ENCODE measurements at regions not wholly inside any gene's neighbourhood (a gene's known extent, or its start where the extent isn't known, plus 50 kb on each side); places are given as distances from the start of the nearest gene placed in this dataset.

- TF ChIP-seq POLR2A (IDR thresholded peaks at IDR 0.05; ENCODE audit: low read length) (no peak), GATA1 (IDR thresholded peaks at IDR 0.05; ENCODE audit: low read depth, low read length) (no peak)
- DNase-seq: no peak
Observed at GRCh38 chr4:3715855-3716630, 50.1 kb upstream of the ADRA2C start.

- TF ChIP-seq POLR2A (IDR thresholded peaks at IDR 0.05; ENCODE audit: low read length) (no peak), GATA1 (IDR thresholded peaks at IDR 0.05; ENCODE audit: low read depth, low read length) (no peak)
- DNase-seq: no peak
Observed at GRCh38 chr4:3715061-3715854, 50.9 kb upstream of the ADRA2C start.

DNA sequence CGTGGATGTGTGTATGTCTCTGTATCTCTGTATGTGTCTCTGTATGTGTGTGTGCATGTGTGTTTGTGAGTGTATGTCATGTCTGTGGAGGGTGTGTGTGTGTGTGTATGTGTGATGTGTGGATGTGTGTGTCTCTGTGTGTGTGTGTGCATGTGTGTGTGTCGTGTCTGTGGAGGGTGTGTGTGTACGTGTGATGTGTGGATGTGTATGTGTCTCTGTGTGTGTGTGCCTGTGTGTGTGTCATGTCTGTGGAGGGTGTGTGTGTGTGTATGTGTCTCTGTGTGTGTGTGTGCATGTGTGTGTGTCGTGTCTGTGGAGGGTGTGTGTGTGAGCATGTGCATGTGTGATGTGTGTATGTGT is 51.6 kb upstream of the ADRA2C start:
- TF ChIP-seq GATA1 (IDR thresholded peaks at IDR 0.05; ENCODE audit: low read depth, low read length): no peak
- TF ChIP-seq POLR2A (IDR thresholded peaks at IDR 0.05; ENCODE audit: low read length): no peak
- DNase-seq: no peak

GRCh38 chr4:3713817-3714641 is 52.2 kb upstream of the ADRA2C start:
- no peak for DNase-seq
- TF ChIP-seq POLR2A (IDR thresholded peaks at IDR 0.05; ENCODE audit: low read length) (no peak), GATA1 (IDR thresholded peaks at IDR 0.05; ENCODE audit: low read depth, low read length) (no peak)

DNA sequence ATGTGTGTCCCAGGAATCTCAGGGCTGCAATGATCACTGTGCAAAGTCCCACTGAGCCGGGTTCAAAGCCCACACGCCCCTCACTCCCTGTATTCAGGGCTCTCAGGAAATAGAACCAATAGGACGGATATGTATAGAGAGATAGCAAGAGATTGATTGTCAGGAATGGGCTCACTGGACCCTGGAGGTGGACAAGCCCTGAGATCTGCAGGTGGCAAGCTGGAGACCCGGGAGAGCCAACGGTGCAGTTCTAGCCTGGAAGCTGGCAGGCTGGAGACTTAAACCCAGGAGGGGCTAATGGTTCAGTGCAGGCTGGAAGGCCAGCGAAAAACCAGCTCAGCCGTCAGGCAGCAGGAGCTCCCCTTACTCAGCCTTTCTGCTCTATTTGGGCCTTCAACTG is 52.8 kb upstream of the ADRA2C start:
- no peak for DNase-seq
- TF ChIP-seq POLR2A (IDR thresholded peaks at IDR 0.05; ENCODE audit: low read length) (no peak), GATA1 (IDR thresholded peaks at IDR 0.05; ENCODE audit: low read depth, low read length) (no peak)

DNA sequence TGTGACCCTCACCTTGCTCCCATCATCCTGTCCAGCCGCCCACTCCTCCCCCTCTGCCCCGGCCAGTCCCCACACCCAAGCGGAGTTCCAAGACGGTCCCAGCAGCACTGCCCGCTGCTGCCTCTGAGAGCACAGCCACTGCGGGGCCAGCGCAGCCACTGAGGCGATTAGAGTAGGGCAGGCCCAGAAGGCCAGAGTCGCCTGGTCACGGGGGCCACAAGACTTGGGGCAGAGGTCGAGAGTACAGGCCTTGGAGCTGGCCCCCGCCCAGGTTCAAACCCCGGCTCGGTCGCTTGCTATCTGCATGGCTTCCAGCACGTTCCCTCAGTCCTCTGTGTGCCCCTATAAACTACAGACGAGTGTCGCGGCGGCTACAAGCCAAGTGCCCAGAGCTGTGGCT is 53.2 kb upstream of the ADRA2C start:
- DNase-seq: no peak
- no peak for TF ChIP-seq GATA1 (IDR thresholded peaks at IDR 0.05; ENCODE audit: low read depth, low read length)
- TF ChIP-seq POLR2A (IDR thresholded peaks at IDR 0.05; ENCODE audit: low read length): no peak

- TF ChIP-seq POLR2A (IDR thresholded peaks at IDR 0.05; ENCODE audit: low read length) (no peak), GATA1 (IDR thresholded peaks at IDR 0.05; ENCODE audit: low read depth, low read length) (no peak)
- no peak for DNase-seq
Observed at GRCh38 chr4:3712112-3712805, 53.9 kb upstream of the ADRA2C start.

DNA sequence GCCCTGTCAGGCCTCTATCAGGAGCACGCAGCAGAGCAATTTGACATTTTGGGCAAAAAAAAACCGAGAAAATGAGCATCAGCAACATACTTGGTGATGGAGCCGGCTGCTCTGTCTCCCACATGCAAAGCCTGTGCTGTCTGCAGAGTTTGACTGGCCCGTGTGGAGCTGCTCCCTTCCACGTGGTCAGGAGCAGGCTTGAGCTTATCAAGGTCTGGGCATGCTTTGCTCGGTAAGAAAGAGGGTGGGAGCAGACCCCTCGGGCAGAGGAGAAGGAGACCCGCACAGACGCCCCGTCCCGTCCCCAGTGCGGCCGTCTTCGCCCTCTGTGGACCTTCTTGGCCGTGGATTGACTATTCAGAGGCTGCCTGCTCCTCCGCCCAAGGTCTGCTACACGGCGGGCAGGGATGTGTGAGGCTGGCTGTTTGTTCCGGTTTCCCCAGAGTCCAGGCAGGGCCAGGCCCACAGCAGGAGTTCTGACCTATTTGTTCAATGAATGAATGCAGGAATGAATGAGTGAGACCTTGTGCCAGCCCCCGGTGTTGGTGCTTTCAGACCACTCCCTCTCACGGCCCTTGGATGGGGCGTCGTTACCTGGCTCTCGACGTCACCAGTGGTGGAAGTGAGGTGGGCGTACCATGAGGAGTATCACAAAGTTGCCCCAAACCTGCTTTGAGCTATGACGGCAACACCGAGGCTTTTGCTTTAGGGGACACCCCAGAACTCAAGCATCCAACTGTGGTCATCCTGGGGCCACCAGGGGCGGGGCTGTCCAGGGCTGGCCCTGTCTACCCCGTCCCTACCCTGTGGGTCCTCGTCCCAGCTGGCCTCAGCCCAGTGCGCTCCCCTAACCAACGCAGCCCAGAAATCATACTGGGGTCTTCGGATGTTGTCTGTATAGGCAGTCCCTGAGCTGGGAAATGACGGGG is 54.7 kb upstream of the ADRA2C start:
- TF ChIP-seq POLR2A (IDR thresholded peaks at IDR 0.05; ENCODE audit: low read length): no peak
- TF ChIP-seq GATA1 (IDR thresholded peaks at IDR 0.05; ENCODE audit: low read depth, low read length): no peak

GRCh38 chr4:3710451-3711182 is 55.6 kb upstream of the ADRA2C start:
- no peak for TF ChIP-seq POLR2A (IDR thresholded peaks at IDR 0.05; ENCODE audit: low read length)
- no peak for TF ChIP-seq GATA1 (IDR thresholded peaks at IDR 0.05; ENCODE audit: low read depth, low read length)
- no peak for DNase-seq

More for the DNA sequence above, 54.7 kb upstream of the ADRA2C start:
- no peak for DNase-seq

DNA sequence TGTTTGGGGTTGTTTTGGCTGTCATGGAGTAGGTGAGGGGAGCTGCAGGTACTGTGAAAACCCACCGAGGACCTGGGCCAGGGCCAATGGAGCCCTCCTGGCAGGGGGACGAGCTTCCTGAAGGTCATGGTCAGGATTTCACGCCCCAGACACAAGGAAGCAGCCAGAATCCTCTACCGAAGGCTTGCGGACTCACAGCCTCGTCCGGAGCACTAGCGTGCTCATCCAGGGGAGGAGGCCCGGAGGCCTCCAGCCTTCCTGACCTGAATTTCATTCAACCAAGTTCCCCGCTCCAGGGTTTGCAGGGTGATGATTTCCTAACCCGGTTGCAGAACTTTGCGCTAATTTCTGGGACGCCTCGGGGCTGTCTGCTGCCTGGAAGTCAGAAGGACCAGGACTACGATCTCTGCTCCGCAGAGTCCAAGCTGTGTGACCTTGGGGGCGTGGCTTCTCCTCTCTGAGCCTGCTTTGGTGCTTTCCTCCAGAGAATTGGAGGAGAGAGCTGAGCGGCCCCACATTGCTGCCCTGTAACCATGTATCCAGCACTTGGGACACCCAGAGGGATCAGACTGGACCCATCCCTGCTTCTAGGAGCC is 56.2 kb upstream of the ADRA2C start:
- no peak for TF ChIP-seq POLR2A (IDR thresholded peaks at IDR 0.05; ENCODE audit: low read length)
- no peak for TF ChIP-seq GATA1 (IDR thresholded peaks at IDR 0.05; ENCODE audit: low read depth, low read length)
- no peak for DNase-seq

GRCh38 chr4:3709061-3709845 is 56.9 kb upstream of the ADRA2C start:
- no peak for TF ChIP-seq POLR2A (IDR thresholded peaks at IDR 0.05; ENCODE audit: low read length)
- no peak for TF ChIP-seq GATA1 (IDR thresholded peaks at IDR 0.05; ENCODE audit: low read depth, low read length)
- DNase-seq: no peak

All from erythroblast (primary cell).